IMR-90 (cell line): ENCODE measurements at regions not wholly inside any gene's neighbourhood (a gene's known extent, or its start where the extent isn't known, plus 50 kb on each side); places are given as distances from the start of the nearest gene placed in this dataset.

ENCODE experiments used
- ATAC-seq: fragments of 200-7000 bp; cut with Tn5 transposase; 2 replicates; pipeline ENCODE4 v1.9.1; 2020; ENCODE audit warnings: low read depth, mild to moderate bottlenecking, moderate library complexity
- BruUV-seq: library from RNA; stranded (reverse); fragments of 400-500 nt; replicated peaks from 2 replicates; lab custom pipeline; 2021; lab: Mats Ljungman, UMichigan
- CTCF ChIA-PET: fragments of 300-600 bp; formaldehyde crosslinking; extraction: SDS; loops from one replicate; lab custom pipeline; 2021; ENCODE audit warnings: antibody characterized with exemption; lab: Yijun Ruan, JAX
- POLR2A ChIA-PET: fragments of 300-600 bp; sonication (Branson Sonifier 250); formaldehyde crosslinking; loops from one replicate; lab custom pipeline; 2022; ENCODE audit warnings: antibody characterized with exemption; ENCODE audit not compliant: unreplicated experiment; lab: Charles Lee
- DNase-seq: peaks from one replicate; pipeline ENCODE4 v3.0.0; 2013
- H2AFZ ChIP-seq: replicated peaks from 2 replicates; pipeline ENCODE3; 2013; ENCODE audit warnings: low read length, mild to moderate bottlenecking; ENCODE audit not compliant: poor library complexity
- H2AK5ac ChIP-seq: 2 replicates; pipeline ENCODE4 v1.6.1; 2013; ENCODE audit warnings: low read depth, low read length, inconsistent platforms
- H2AK9ac ChIP-seq: replicated peaks from 2 replicates; pipeline ENCODE3; 2013; ENCODE audit warnings: mild to moderate bottlenecking, low read depth, low read length, moderate library complexity; ENCODE audit not compliant: poor library complexity
- H2BK120ac ChIP-seq: 2 replicates; pipeline ENCODE4 v1.6.1; 2013; ENCODE audit warnings: low read depth, low read length, inconsistent platforms
- H2BK15ac ChIP-seq: 3 replicates; pipeline ENCODE4 v1.6.1; 2013; ENCODE audit warnings: low read depth, low read length, inconsistent platforms
- H2BK20ac ChIP-seq: 2 replicates; pipeline ENCODE4 v1.6.1; 2013; ENCODE audit warnings: low read depth, mild to moderate bottlenecking, inconsistent platforms, low read length, moderate library complexity
- H2BK5ac ChIP-seq: 2 replicates; pipeline ENCODE4 v1.6.1; 2013; ENCODE audit warnings: mild to moderate bottlenecking, low read depth, low read length, inconsistent platforms; ENCODE audit not compliant: poor library complexity, severe bottlenecking
- H3K14ac ChIP-seq: replicated peaks from 2 replicates; pipeline ENCODE4 v1.6.1; 2013; ENCODE audit warnings: low read depth, low read length, inconsistent platforms
- H3K18ac ChIP-seq: 2 replicates; pipeline ENCODE4 v1.6.1; 2013; ENCODE audit warnings: low read depth, low read length, control low read depth
- H3K23ac ChIP-seq: 2 replicates; pipeline ENCODE4 v1.6.1; 2013; ENCODE audit warnings: low read depth, low read length, inconsistent platforms
- H3K27ac ChIP-seq: 2 replicates; pipeline ENCODE4 v1.5.1; 2013; ENCODE audit warnings: mild to moderate bottlenecking, control low read depth, low read length; ENCODE audit not compliant: insufficient read depth
- H3K27me3 ChIP-seq: 2 replicates; pipeline ENCODE4 v1.6.1; 2013; ENCODE audit warnings: low read length; ENCODE audit not compliant: control insufficient read depth, insufficient read depth
- H3K36me3 ChIP-seq: 2 replicates; pipeline ENCODE4 v1.6.1; 2013; ENCODE audit warnings: low read length, mixed read lengths; ENCODE audit not compliant: control insufficient read depth, insufficient read depth
- H3K4ac ChIP-seq: 2 replicates; pipeline ENCODE4 v1.6.1; 2013; ENCODE audit warnings: low read depth, low read length, inconsistent platforms
- H3K4me1 ChIP-seq: 2 replicates; pipeline ENCODE4 v1.6.1; 2013; ENCODE audit warnings: low read length, mixed read lengths; ENCODE audit not compliant: control insufficient read depth, insufficient read depth
- H3K4me2 ChIP-seq: 2 replicates; pipeline ENCODE4 v1.6.1; 2013; ENCODE audit warnings: low read depth, mild to moderate bottlenecking, control low read depth, low read length, moderate library complexity
- H3K4me3 ChIP-seq: 2 replicates; pipeline ENCODE4 v1.5.1; 2013; ENCODE audit warnings: low read depth, mild to moderate bottlenecking, control low read depth, low read length, moderate library complexity; ENCODE audit not compliant: insufficient read depth
- H3K56ac ChIP-seq: 2 replicates; pipeline ENCODE4 v1.6.1; 2013; ENCODE audit warnings: low read length, inconsistent platforms; ENCODE audit not compliant: insufficient read depth; ENCODE audit errors: extremely low read depth
- H3K79me1 ChIP-seq, 2 experiments: 2 replicates each; pipeline ENCODE4 v1.6.1; 2013; ENCODE audit warnings: low read length in 2 of 2, inconsistent platforms in 1 of 2, low read depth in 1 of 2
- H3K9ac ChIP-seq: 2 replicates; pipeline ENCODE4 v1.6.1; 2013; ENCODE audit warnings: low read depth, low read length, control low read depth
- H3K9me1 ChIP-seq: 2 replicates; pipeline ENCODE4 v1.6.1; 2013; ENCODE audit warnings: low read length, inconsistent platforms; ENCODE audit not compliant: insufficient read depth
- H3K9me3 ChIP-seq: 2 replicates; pipeline ENCODE4 v1.6.1; 2013; ENCODE audit warnings: low read length; ENCODE audit not compliant: control insufficient read depth, insufficient read depth
- H4K20me1 ChIP-seq: 2 replicates; pipeline ENCODE4 v1.6.1; 2013; ENCODE audit warnings: low read length, inconsistent platforms; ENCODE audit not compliant: insufficient read depth
- H4K5ac ChIP-seq: 2 replicates; pipeline ENCODE4 v1.6.1; 2013; ENCODE audit warnings: mild to moderate bottlenecking, low read depth, low read length, control low read depth
- H4K8ac ChIP-seq, 2 experiments: 2 replicates each; pipeline ENCODE4 v1.6.1; 2013; ENCODE audit warnings: low read depth in 2 of 2, low read length in 2 of 2, control low read depth in 1 of 2, inconsistent platforms in 1 of 2
- H4K91ac ChIP-seq: 2 replicates; pipeline ENCODE4 v1.6.1; 2013; ENCODE audit warnings: low read depth, low read length, inconsistent platforms; ENCODE audit not compliant: insufficient read depth
- BHLHE40 ChIP-seq: fragments of 150-350 bp; IDR thresholded peaks from 2 replicates; pipeline ENCODE4 v1.6.1; 2016; ENCODE audit warnings: mild to moderate bottlenecking, low read depth, low read length
- CEBPB ChIP-seq: IDR thresholded peaks from 2 replicates; pipeline ENCODE4 v1.6.1; 2012; ENCODE audit warnings: low read depth, low read length, improper control_type of control experiment
- CHD1 ChIP-seq: IDR thresholded peaks from 2 replicates; pipeline ENCODE4 v1.6.1; 2012; ENCODE audit warnings: low read depth, low read length, improper control_type of control experiment
- CTCF ChIP-seq: conservative IDR thresholded peaks from 2 replicates; pipeline ENCODE4 v1.5.1; 2012; ENCODE audit warnings: mild to moderate bottlenecking, low read depth, low read length, improper control_type of control experiment
- ELK1 ChIP-seq: fragments of 150-350 bp; IDR thresholded peaks from 2 replicates; pipeline ENCODE4 v1.6.1; 2016; ENCODE audit warnings: low read depth, mild to moderate bottlenecking, low read length, moderate library complexity, borderline replicate concordance
- FOS ChIP-seq: fragments of 150-350 bp; IDR thresholded peaks from 2 replicates; pipeline ENCODE4 v1.6.1; 2016; ENCODE audit warnings: low read depth, low read length
- MAFK ChIP-seq: IDR thresholded peaks from 2 replicates; pipeline ENCODE4 v1.6.1; 2012; ENCODE audit warnings: low read depth, low read length, improper control_type of control experiment
- MAZ ChIP-seq: IDR thresholded peaks from 2 replicates; pipeline ENCODE4 v1.6.1; 2012; ENCODE audit warnings: low read depth, mild to moderate bottlenecking, low read length, improper control_type of control experiment, moderate library complexity, borderline replicate concordance
- MXI1 ChIP-seq: IDR thresholded peaks from 2 replicates; pipeline ENCODE4 v1.6.1; 2012; ENCODE audit warnings: low read depth, mild to moderate bottlenecking, low read length, moderate library complexity, borderline replicate concordance
- POLR2A ChIP-seq: IDR thresholded peaks from 2 replicates; pipeline ENCODE4 v1.6.1; 2012; ENCODE audit warnings: mild to moderate bottlenecking, low read depth, low read length
- RAD21 ChIP-seq: IDR thresholded peaks from 2 replicates; pipeline ENCODE4 v1.6.1; 2012; ENCODE audit warnings: low read length, improper control_type of control experiment
- RCOR1 ChIP-seq: IDR thresholded peaks from 2 replicates; pipeline ENCODE4 v1.6.1; 2012; ENCODE audit warnings: mild to moderate bottlenecking, low read length, improper control_type of control experiment; ENCODE audit not compliant: insufficient replicate concordance
- RFX5 ChIP-seq: IDR thresholded peaks from 2 replicates; pipeline ENCODE4 v1.8.0; 2012; ENCODE audit warnings: low read depth, mild to moderate bottlenecking, low read length, moderate library complexity
- SMC3 ChIP-seq: fragments of 150-350 bp; IDR thresholded peaks from 2 replicates; pipeline ENCODE4 v1.6.1; 2016; ENCODE audit warnings: low read depth, mild to moderate bottlenecking, antibody characterized with exemption, low read length, moderate library complexity
- WGBS, 2 experiments: methylation state at CpG; one replicate each; pipeline versions ENCODE4 v1.1.5 to v1.1.7; 2013; ENCODE audit warnings: missing lambda C conversion rate in 2 of 2; ENCODE audit not compliant: insufficient read length in 1 of 2; ENCODE audit errors: extremely low coverage in 2 of 2; 5-methylcytosine and 5-hydroxymethylcytosine counted together
- dilution Hi-C: fragments of 300-500 bp; cut with HindIII; formaldehyde crosslinking; loops from one replicate; pipeline ENCODE4 v1.14.3; 2018; ENCODE audit warnings: low sequenced_read_pairs; ENCODE audit not compliant: unreplicated experiment
- in situ Hi-C: fragments of 300-500 bp; cut with MboI; formaldehyde crosslinking; loops from 3 replicates; pipeline ENCODE4 v1.14.3; 2019; ENCODE audit warnings: low sequenced_read_pairs, inconsistent platforms, mixed read lengths
- intact Hi-C: fragments of 100-400 bp; cut with micrococcal nuclease; formaldehyde crosslinking; loops from 2 replicates; pipeline ENCODE4 v1.10.0; 2022
- TF ChIP-seq, protein P1 (sequence below): fragments of 150-350 bp; IDR thresholded peaks from 2 replicates; pipeline ENCODE4 v1.6.1; 2017; ENCODE audit warnings: mild to moderate bottlenecking, antibody characterized with exemption, low read length, low read depth

DNA sequence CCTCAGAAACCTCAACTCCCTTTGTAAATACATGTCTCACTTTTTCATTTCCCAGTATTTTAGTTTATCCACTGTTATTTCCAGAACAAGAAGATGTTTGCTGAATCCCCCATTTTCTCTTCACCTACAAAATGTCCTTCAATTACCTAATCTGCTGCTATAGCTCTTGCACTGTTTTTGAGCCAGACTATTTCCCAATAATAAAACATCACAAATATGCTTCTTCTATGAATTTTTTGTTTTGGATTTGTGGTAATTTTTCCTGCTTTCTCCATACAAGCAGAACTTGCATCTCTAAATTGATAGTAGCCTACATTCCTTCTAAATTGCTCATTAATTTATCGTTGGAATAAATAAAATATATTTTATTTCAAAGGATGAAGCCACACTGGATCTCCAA lies 199.6 kb upstream of the C1orf87 start:
- WGBS, 2 experiments: no CpG with 5 or more reads among the region's 1 CpG
- in situ Hi-C loops: no loop called here

More for the DNA sequence above, 199.6 kb upstream of the C1orf87 start:
- TF ChIP-seq MAZ (no peak), CHD1 (no peak), MAFK (no peak), ELK1 (no peak), RCOR1 (no peak), MXI1 (no peak), CEBPB (no peak), POLR2A (no peak), FOS (no peak), SMC3 (no peak), RAD21 (no peak), RFX5 (no peak), BHLHE40 (no peak), CTCF (no peak)
- TF ChIP-seq, protein P1, sequence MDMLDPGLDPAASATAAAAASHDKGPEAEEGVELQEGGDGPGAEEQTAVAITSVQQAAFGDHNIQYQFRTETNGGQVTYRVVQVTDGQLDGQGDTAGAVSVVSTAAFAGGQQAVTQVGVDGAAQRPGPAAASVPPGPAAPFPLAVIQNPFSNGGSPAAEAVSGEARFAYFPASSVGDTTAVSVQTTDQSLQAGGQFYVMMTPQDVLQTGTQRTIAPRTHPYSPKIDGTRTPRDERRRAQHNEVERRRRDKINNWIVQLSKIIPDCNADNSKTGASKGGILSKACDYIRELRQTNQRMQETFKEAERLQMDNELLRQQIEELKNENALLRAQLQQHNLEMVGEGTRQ: no peak
- no peaks in the 10 kb centered on the region; the same call in 1 of the 2 replicates for H3K9me3 ChIP-seq
- ATAC-seq (no peak), DNase-seq (no peak)
- no peak overlapping the region for H2BK120ac ChIP-seq
- no peak overlapping the region for H2BK20ac ChIP-seq
- POLR2A ChIA-PET: no interaction called here
- H2AK5ac ChIP-seq: no peak overlapping the region
- no peak overlapping the region for H4K91ac ChIP-seq
- no peak overlapping the region for H3K14ac ChIP-seq
- no peak overlapping the region for H3K56ac ChIP-seq
- CTCF ChIA-PET: no interaction called here
- H3K79me1 ChIP-seq: no peaks in the 10 kb centered on the region
- H3K4me2 ChIP-seq: no peak overlapping the region
- intact Hi-C loops: no loop called here
- no peak overlapping the region for H2AFZ ChIP-seq
- BruUV-seq: no TSS peak
- no peaks in the 10 kb centered on the region for H3K36me3 ChIP-seq
- H4K20me1 ChIP-seq: no peaks in the 10 kb centered on the region
- H3K9me1 ChIP-seq: no peaks in the 10 kb centered on the region
- no peak overlapping the region for H4K8ac ChIP-seq
- H3K27ac ChIP-seq: no peak overlapping the region
- no peak overlapping the region for H2BK5ac ChIP-seq
- H3K18ac ChIP-seq: no peak overlapping the region
- dilution Hi-C loops: no loop called here
- no peak overlapping the region for H3K4me3 ChIP-seq
- no peak overlapping the region for H3K4ac ChIP-seq
- H3K4me1 ChIP-seq: no peaks in the 10 kb centered on the region
- no peak overlapping the region for H2AK9ac ChIP-seq
- no peak overlapping the region for H4K5ac ChIP-seq
- no peak overlapping the region for H2BK15ac ChIP-seq
- no peak overlapping the region for H3K9ac ChIP-seq
- no peak overlapping the region for H3K23ac ChIP-seq
- H3K27me3 ChIP-seq: no peaks in the 10 kb centered on the region
